ACC112 (cell line): ENCODE measurements at regions not wholly inside any gene's neighbourhood (a gene's known extent, or its start where the extent isn't known, plus 50 kb on each side); places are given as distances from the start of the nearest gene placed in this dataset.

Experiments used
- H2AFZ ChIP-seq: fragments of 200-600 bp; sonication (generic); one replicate; pipeline ENCODE4 v1.6.0; 2017; ENCODE audit warnings: antibody characterized with exemption, low read length; ENCODE audit not compliant: unreplicated experiment
- H3K27ac ChIP-seq: fragments of 200-600 bp; sonication (generic); 2 replicates; pipeline ENCODE4 v1.5.1; 2014; ENCODE audit warnings: low read depth, mild to moderate bottlenecking, antibody characterized with exemption, low read length, moderate library complexity
- H3K27me3 ChIP-seq: fragments of 200-600 bp; sonication (generic); 2 replicates; pipeline ENCODE4 v1.6.1; 2014; ENCODE audit warnings: mild to moderate bottlenecking, antibody characterized with exemption, low read length, moderate library complexity, mixed read lengths; ENCODE audit not compliant: insufficient read depth
- H3K36me3 ChIP-seq: fragments of 200-600 bp; sonication (generic); 2 replicates; pipeline ENCODE4 v1.6.1; 2016; ENCODE audit warnings: mild to moderate bottlenecking, antibody characterized with exemption, low read length, moderate library complexity, mixed read lengths; ENCODE audit not compliant: insufficient read depth
- H3K4me1 ChIP-seq: fragments of 200-600 bp; sonication (generic); one replicate; pipeline ENCODE4 v1.6.1; 2016; ENCODE audit warnings: low read length, mixed read lengths; ENCODE audit not compliant: insufficient read depth, unreplicated experiment, control insufficient read depth
- H3K4me3 ChIP-seq: fragments of 200-600 bp; sonication (generic); 2 replicates; pipeline ENCODE4 v1.5.1; 2014; ENCODE audit warnings: mild to moderate bottlenecking, low read depth, low read length
- H3K79me2 ChIP-seq: fragments of 200-600 bp; sonication (generic); one replicate; pipeline ENCODE4 v1.6.0; 2016; ENCODE audit warnings: low read length; ENCODE audit not compliant: control insufficient read depth, unreplicated experiment, insufficient read depth

DNA sequence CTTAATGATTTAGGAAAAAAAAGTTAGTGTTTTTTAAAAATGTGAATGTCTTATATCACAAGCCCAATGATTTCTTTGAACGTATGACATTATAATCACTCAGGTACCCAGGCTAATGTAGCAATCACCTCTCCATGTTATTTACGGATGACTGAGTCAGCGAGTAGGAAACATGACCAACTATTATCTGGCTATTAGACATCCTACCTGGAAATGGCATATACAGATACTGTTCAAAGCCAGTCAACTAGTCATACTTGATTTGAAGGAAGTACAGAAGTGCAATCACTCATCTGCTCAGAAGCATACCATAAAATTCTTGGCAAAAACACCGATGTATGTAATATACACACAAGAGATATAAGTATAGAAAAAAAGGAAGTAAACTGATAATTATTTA lies 732.5 kb downstream of the ARAP2 start:
- no peaks in the 10 kb centered on the region for H3K27me3 ChIP-seq
- no peaks in the 10 kb centered on the region for H3K4me1 ChIP-seq
- no peak overlapping the region for H3K4me3 ChIP-seq
- no peaks in the 10 kb centered on the region for H3K79me2 ChIP-seq
- H3K27ac ChIP-seq, result no peak overlapping the region
- H3K36me3 ChIP-seq, result no peaks in the 10 kb centered on the region
- H2AFZ ChIP-seq, result no peak overlapping the region

DNA sequence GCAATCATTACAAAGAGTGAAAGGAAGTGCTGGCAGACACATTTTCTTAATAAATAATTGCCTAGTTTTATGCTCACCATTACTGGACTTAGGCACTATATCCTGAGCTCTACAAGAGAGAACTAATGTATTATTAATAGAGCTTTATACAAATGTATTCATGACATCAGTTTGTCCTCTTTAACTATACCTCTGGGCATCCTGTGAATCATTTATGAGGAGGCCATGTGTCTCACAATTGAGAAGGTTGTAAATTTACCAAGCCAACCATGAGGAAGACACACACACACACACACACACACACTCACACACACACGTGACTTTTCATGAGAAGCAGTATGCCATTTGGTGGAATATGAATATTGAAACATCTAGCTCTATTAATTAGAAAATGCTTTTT lies 728.2 kb downstream of the ARAP2 start:
- Histone ChIP-seq H3K36me3 (no peaks in the 10 kb centered on the region), H3K4me1 (no peaks in the 10 kb centered on the region), H3K79me2 (no peaks in the 10 kb centered on the region), H3K27ac (no peak overlapping the region), H2AFZ (no peak overlapping the region), H3K27me3 (no peaks in the 10 kb centered on the region), H3K4me3 (no peak overlapping the region)

DNA sequence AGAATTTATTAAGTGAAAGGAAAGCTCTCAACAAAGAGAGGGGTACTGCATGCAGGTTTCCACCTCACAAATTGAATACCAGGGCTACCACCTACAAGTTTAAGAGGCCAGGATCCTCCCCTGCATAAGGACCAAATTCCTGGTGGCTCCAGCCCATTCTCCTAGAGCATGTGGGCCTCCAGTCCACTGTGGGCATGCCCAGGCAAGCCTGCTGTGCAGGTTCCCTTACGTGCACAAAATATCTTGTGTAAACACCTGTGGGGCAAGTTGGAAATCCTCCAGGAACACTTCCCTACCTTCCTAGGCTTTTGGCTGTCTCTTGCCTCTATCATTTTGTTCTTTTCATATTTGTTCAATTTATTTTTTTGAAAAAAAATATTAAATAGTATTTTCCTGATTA lies 724.3 kb downstream of the ARAP2 start:
- Histone ChIP-seq H3K27ac (no peak overlapping the region), H3K36me3 (no peaks in the 10 kb centered on the region), H3K4me1 (no peaks in the 10 kb centered on the region), H3K79me2 (no peaks in the 10 kb centered on the region), H3K4me3 (no peak overlapping the region), H3K27me3 (no peaks in the 10 kb centered on the region), H2AFZ (no peak overlapping the region)

DNA sequence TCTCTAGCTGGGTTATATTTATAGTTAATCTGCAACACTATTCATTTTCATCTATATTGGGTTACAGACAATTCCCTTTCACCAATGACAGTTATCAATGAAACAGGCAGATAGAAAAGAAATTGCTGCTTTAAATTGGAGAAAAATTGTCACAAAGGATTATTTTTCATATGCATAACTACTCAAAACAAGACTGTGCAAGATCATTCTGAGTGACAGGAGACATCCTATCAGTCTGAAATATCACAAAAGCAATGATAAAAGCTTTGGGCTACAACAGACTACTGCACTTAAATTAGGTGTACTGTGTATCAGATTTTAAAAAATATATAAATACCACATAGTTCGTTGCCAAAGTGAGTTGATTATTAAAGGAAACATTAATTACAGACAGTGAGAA lies 722.6 kb downstream of the ARAP2 start:
- H3K27ac ChIP-seq, result no peak overlapping the region
- no peak overlapping the region for H3K4me3 ChIP-seq
- no peaks in the 10 kb centered on the region for H3K36me3 ChIP-seq
- no peaks in the 10 kb centered on the region for H3K79me2 ChIP-seq
- no peaks in the 10 kb centered on the region for H3K4me1 ChIP-seq
- H3K27me3 ChIP-seq, result no peaks in the 10 kb centered on the region
- H2AFZ ChIP-seq, result no peak overlapping the region

DNA sequence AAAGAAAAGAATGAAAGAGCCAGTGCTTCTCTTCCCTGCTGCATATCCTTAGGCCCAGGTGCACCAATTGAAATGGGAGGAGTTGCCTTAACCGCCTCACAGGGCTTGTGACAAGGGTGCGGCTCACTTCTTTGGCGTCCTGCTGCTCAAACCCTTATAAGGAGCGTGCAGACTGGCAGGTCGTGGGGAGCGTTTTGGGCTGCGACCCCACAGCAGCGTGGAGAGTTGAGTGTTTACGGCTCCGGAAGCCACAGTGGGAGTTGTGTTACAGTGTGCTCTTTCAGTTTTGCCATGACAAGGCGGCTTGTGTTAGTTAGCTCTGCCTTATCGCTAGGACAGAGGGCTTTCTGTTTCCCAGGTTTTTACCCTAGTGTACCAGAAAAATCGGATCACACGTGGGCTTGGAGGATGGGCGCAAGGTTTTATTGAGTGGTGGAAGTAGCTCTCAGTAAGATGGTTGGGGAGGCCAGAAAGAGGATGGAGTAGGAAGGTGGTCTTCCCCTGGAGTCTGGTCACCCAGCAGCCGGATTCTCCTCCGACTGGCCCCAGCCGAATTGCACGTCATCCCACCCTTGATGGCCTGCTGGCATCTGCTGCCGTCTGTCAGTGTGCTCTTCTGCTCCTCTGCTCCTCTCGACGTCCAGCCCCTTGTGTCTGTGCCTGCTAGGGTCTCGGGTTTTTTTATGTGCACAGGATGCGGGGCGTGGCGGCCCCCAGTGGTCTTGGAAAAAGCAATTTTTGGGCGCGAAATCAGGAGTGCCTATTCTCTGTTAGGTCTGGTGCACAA lies 718.9 kb downstream of the ARAP2 start:
- Histone ChIP-seq H3K79me2 (no peaks in the 10 kb centered on the region), H3K36me3 (no peaks in the 10 kb centered on the region), H3K4me1 (no peaks in the 10 kb centered on the region), H3K27me3 (no peaks in the 10 kb centered on the region), H3K27ac (no peak overlapping the region), H2AFZ (no peak overlapping the region), H3K4me3 (no peak overlapping the region)

DNA sequence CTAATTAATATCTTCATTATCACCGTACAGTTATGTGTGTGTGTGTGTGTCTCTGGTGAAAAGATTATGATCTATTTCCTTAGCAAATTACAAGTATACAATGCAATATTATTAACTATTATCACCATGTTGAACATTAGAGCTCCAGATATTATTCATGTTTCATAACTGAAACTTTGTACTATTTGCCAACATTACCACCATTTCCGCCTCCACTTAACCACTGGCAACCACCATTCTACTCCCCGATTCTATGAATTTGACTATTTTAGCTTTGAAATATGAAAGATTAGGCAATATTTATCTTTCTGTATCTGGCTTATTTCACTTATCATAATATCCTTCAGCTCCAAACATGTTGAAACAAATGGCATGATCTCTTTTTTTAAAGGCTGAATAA lies 717.9 kb downstream of the ARAP2 start:
- Histone ChIP-seq H3K79me2 (no peaks in the 10 kb centered on the region), H3K27ac (no peak overlapping the region), H2AFZ (no peak overlapping the region), H3K27me3 (no peaks in the 10 kb centered on the region), H3K4me3 (no peak overlapping the region), H3K36me3 (no peaks in the 10 kb centered on the region), H3K4me1 (no peaks in the 10 kb centered on the region)

DNA sequence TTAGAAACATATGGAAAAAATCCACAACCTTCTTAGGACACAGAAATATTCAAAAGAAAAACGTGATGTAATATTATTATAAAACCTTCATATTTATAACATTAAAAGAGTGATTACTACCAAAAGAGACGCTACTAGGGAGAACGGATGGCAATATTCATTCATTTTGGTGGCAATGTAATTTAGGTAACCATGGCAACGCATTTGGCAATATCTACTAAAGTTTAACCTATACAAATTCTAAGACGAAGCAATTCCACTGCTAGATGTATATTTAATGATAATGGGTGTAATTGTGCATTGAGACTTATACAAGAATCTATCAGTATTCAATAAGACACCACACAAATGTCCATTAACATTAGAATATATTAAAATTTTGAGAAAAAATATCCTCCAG lies 709.4 kb downstream of the ARAP2 start:
- Histone ChIP-seq H3K4me1 (no peaks in the 10 kb centered on the region), H2AFZ (no peak overlapping the region), H3K36me3 (no peaks in the 10 kb centered on the region), H3K79me2 (no peaks in the 10 kb centered on the region), H3K27ac (no peak overlapping the region), H3K27me3 (no peaks in the 10 kb centered on the region), H3K4me3 (no peak overlapping the region)

DNA sequence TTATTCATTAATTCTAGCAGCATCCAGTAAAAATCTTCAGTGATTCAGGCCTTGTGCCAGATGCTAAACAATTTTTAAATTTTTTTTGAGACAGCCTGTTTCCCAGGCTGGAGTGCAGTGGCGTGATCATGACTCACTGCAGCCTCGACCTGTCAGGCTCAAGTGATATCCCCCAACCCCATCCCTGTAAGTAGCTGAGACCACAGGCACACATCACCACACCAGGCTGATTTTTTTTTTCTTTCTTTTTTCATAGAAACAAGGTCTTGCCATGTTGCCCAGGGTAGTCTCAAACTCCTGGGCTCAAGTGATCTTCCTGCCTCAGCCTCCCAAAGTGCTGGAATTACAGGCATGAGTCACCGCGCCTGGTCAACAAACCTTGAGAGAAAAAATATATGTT lies 705.5 kb downstream of the ARAP2 start:
- no peak overlapping the region for H3K27ac ChIP-seq
- no peaks in the 10 kb centered on the region for H3K36me3 ChIP-seq
- H2AFZ ChIP-seq, result no peak overlapping the region

DNA sequence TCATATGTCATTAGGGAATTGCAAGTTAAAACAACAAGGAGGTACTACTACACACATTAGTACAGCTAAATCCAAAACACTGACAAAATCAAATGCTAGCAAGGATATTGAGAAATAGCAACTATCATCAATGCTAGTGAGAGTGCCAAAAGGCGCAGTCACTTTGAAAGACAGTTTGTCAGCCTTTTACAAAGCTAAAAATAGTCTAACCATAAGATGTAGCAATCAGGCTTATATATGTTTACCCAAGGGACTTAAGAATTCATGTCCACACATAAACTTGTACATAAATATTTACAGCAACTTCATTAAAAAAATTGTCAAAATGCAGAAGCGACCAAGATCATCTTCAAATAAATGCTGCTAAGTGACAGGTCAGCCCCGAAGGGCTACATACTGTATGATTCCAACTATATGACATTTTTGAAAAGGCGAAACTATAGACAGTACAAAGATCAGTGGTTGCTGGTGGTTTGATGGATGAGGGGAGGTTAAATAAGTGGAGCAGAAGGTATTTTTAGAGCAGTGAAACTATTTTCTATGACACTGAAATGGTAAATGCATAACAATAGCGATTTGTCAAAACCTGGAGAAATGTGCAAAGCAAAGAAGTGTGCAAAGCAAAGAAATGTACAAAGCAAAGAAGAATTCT lies 704.8 kb downstream of the ARAP2 start:
- Histone ChIP-seq H3K36me3 (no peaks in the 10 kb centered on the region), H3K79me2 (no peaks in the 10 kb centered on the region), H2AFZ (no peak overlapping the region), H3K4me3 (no peak overlapping the region), H3K27ac (no peak overlapping the region), H3K4me1 (no peaks in the 10 kb centered on the region), H3K27me3 (no peaks in the 10 kb centered on the region)

More for the DNA sequence above, 705.5 kb downstream of the ARAP2 start:
- H3K79me2 ChIP-seq, result no peaks in the 10 kb centered on the region
- H3K4me3 ChIP-seq, result no peak overlapping the region
- H3K27me3 ChIP-seq, result no peaks in the 10 kb centered on the region
- no peaks in the 10 kb centered on the region for H3K4me1 ChIP-seq

DNA sequence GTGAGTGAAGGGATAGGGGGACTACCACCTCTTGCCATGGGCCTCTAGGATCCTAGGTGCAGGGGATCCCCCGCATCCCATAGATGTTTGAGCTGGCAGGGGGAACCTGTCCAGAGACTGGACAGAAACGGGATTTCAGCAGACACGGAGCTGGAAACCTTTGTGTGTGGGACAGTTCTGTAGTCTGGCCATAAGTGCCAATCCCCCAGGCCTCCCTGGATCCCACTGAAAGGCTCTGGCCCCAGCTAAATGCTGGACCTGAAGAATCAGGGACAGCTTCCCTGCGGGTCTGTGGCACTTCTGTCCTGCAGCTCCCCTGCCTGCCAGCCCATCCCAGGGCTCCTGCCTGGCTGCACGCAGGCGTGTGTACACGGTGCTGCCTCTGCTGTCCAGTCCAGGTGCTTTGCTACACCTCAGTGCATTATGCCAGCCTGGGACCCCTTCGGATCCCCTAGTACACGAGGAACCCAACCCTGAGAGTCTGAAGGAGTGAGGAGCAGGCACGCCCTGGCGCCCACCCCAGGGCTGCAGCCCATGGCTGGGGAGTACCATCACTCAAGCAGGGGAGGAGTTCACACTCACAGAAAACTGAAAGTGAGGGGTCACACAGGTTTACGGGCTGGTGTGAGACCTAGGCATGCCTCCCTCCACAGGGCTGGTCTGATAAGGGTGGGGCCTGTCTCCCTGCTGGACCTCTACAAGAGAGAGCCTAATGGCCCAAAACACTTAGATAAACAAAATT lies 703.0 kb downstream of the ARAP2 start:
- Histone ChIP-seq H3K4me1 (no peaks in the 10 kb centered on the region), H3K36me3 (no peaks in the 10 kb centered on the region), H3K27me3 (no peaks in the 10 kb centered on the region), H3K27ac (no peak overlapping the region), H3K4me3 (no peak overlapping the region), H3K79me2 (no peaks in the 10 kb centered on the region), H2AFZ (no peak overlapping the region)

DNA sequence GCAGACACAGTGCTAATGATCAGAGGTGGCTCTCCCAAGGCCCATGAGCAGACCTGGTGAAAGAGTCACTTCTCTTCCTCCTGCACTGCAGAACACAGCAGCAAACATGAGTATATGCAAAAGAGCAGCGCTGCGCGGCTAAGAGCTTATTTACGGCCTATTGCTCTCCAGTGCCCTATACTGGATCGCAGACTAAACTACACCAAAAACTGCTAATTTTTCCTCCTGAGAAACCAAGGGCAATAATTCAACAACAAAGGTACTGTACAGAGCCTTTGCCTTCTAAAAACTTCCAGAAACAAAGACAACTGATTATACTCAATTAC lies 702.5 kb downstream of the ARAP2 start:
- no peak overlapping the region for H2AFZ ChIP-seq

More for the DNA sequence above, 702.5 kb downstream of the ARAP2 start:
- no peak overlapping the region for H3K27ac ChIP-seq
- H3K36me3 ChIP-seq, result no peaks in the 10 kb centered on the region
- no peak overlapping the region for H3K4me3 ChIP-seq
- H3K4me1 ChIP-seq, result no peaks in the 10 kb centered on the region
- no peaks in the 10 kb centered on the region for H3K79me2 ChIP-seq
- no peaks in the 10 kb centered on the region for H3K27me3 ChIP-seq
